HCT116 (cell line): ENCODE measurements at regions not wholly inside any gene's neighbourhood (a gene's known extent, or its start where the extent isn't known, plus 50 kb on each side); places are given as distances from the start of the nearest gene placed in this dataset.

Experiments
- ATAC-seq: fragments of 200-7000 bp; cut with Tn5 transposase; 2 replicates; pipeline ENCODE4 v1.9.1; 2020; ENCODE audit warnings: mild to moderate bottlenecking, moderate library complexity
- BruUV-seq: library from RNA; stranded (reverse); fragments of 400-500 nt; replicated peaks from 2 replicates; lab custom pipeline; 2021; lab: Mats Ljungman, UMichigan
- CTCF ChIA-PET: fragments of 300-600 bp; sonication (Branson Sonifier 250); formaldehyde crosslinking; loops from one replicate; lab custom pipeline; 2021; ENCODE audit warnings: antibody characterized with exemption; lab: Charles Lee
- POLR2A ChIA-PET: fragments of 300-600, 350-600 bp; sonication (Branson Sonifier 250); formaldehyde crosslinking; loops from one replicate; lab custom pipeline; 2021; ENCODE audit warnings: antibody characterized with exemption; lab: Charles Lee
- RAD21 ChIA-PET, 2 experiments: fragments of 300-600 bp; sonication (Branson Sonifier 250); formaldehyde crosslinking; loops; one replicate each; lab custom pipeline; 2023; ENCODE audit warnings: low total read pairs in 2 of 2; ENCODE audit not compliant: uncharacterized antibody in 2 of 2, unreplicated experiment in 2 of 2, low non-redundant PET in 1 of 2; lab: Charles Lee
- DNase-seq: peaks from one replicate; pipeline ENCODE4 v3.0.0-alpha.2; 2010; ENCODE audit warnings: low read depth, low spot score
- H2AFZ ChIP-seq: fragments of 200-600 bp; shearing (Covaris generic), sonication (generic); 2 replicates; pipeline ENCODE4 v1.6.1; 2017; ENCODE audit warnings: low read depth, mixed run types, mixed read lengths, antibody characterized with exemption, low read length; ENCODE audit not compliant: poor library complexity, severe bottlenecking
- H3K27ac ChIP-seq: 2 replicates; pipeline ENCODE4 v1.5.1; 2012; ENCODE audit warnings: low read depth, low read length
- H3K27me3 ChIP-seq: fragments of 200-600 bp; sonication (generic); 2 replicates; pipeline ENCODE4 v1.6.1; 2016; ENCODE audit warnings: mixed run types, low read length, mixed read lengths; ENCODE audit not compliant: insufficient read depth
- H3K36me3 ChIP-seq, 2 experiments: fragments of 200-500 bp in 1 of 2; fragments of 200-600 bp in 1 of 2; sonication (Bioruptor generic) in 1 of 2; sonication (generic) in 1 of 2; 2 replicates each; pipeline versions ENCODE4 v1.5.1 to v1.6.1; 2014 to 2016; ENCODE audit warnings: low read length in 2 of 2, inconsistent platforms in 1 of 2, mixed read lengths in 1 of 2, mixed run types in 1 of 2; ENCODE audit not compliant: insufficient read depth in 2 of 2, control insufficient read depth in 1 of 2
- H3K4me1 ChIP-seq, 2 experiments: fragments of 200-600 bp in 1 of 2; sonication (generic) in 1 of 2; 2 replicates each; pipeline versions ENCODE4 v1.5.1 to v1.6.1; 2012 to 2017; ENCODE audit warnings: low read length in 2 of 2, inconsistent platforms in 1 of 2, mild to moderate bottlenecking in 1 of 2, mixed read lengths in 1 of 2, mixed run types in 1 of 2, moderate library complexity in 1 of 2; ENCODE audit not compliant: insufficient read depth in 2 of 2, control insufficient read depth in 1 of 2
- H3K4me2 ChIP-seq: fragments of 200-600 bp; sonication (generic); 2 replicates; pipeline ENCODE4 v1.6.1; 2017; ENCODE audit warnings: mixed run types, low read length, mixed read lengths
- H3K4me3 ChIP-seq, 2 experiments: fragments of 200-600 bp in 1 of 2; sonication (generic) in 1 of 2; replicated peaks in 1 of 2; 2 replicates each; pipeline ENCODE4 v1.5.1; 2011 to 2016; ENCODE audit warnings: low read length in 2 of 2, control low read depth in 1 of 2, low read depth in 1 of 2, mild to moderate bottlenecking in 1 of 2, mixed read lengths in 1 of 2, mixed run types in 1 of 2
- H3K79me2 ChIP-seq: fragments of 200-600 bp; sonication (generic); 2 replicates; pipeline ENCODE4 v1.6.1; 2017; ENCODE audit warnings: mild to moderate bottlenecking, mixed run types, low read length, moderate library complexity, mixed read lengths; ENCODE audit not compliant: insufficient read depth
- H3K9ac ChIP-seq: fragments of 200-600 bp; sonication (generic); 2 replicates; pipeline ENCODE4 v1.6.1; 2016; ENCODE audit warnings: low read length, mixed read lengths
- H3K9me2 ChIP-seq: fragments of 200-600 bp; sonication (generic), shearing (Covaris generic); 2 replicates; pipeline ENCODE4 v1.6.1; 2017; ENCODE audit warnings: mixed run types, mild to moderate bottlenecking, moderate library complexity; ENCODE audit not compliant: insufficient read depth
- H3K9me3 ChIP-seq, 2 experiments: fragments of 200-500 bp in 1 of 2; fragments of 200-600 bp in 1 of 2; sonication (Bioruptor generic) in 1 of 2; sonication (generic) in 1 of 2; 2 replicates each; pipeline ENCODE4 v1.6.1; 2014 to 2017; ENCODE audit warnings: low read length in 2 of 2, mixed read lengths in 2 of 2, inconsistent platforms in 1 of 2, low read depth in 1 of 2, mild to moderate bottlenecking in 1 of 2, mixed run types in 1 of 2, moderate library complexity in 1 of 2; ENCODE audit not compliant: control insufficient read depth in 1 of 2, insufficient read depth in 1 of 2
- H4K20me1 ChIP-seq: fragments of 200-600 bp; sonication (generic), shearing (Covaris generic); 2 replicates; pipeline ENCODE4 v1.6.1; 2017; ENCODE audit warnings: mixed run types, mild to moderate bottlenecking, moderate library complexity; ENCODE audit not compliant: insufficient read depth
- CEBPB ChIP-seq: IDR thresholded peaks from 2 replicates; pipeline ENCODE4 v1.6.1; 2012; ENCODE audit warnings: low read depth
- CTCF ChIP-seq, 3 experiments: fragments of 200-600 bp in 1 of 3; sonication (generic) in 1 of 3; IDR thresholded peaks in 2 of 3; conservative IDR thresholded peaks in 1 of 3; 2 replicates each; pipeline ENCODE4 v1.5.1; 2012 to 2017; ENCODE audit warnings: low read depth in 2 of 3, low read length in 2 of 3, antibody characterized with exemption in 1 of 3, borderline replicate concordance in 1 of 3, control low read depth in 1 of 3, mild to moderate bottlenecking in 1 of 3, mixed read lengths in 1 of 3, mixed run types in 1 of 3, moderate library complexity in 1 of 3; ENCODE audit not compliant: insufficient read depth in 1 of 3
- ELF1 ChIP-seq: IDR thresholded peaks from 2 replicates; pipeline ENCODE4 v1.6.1; 2012; ENCODE audit warnings: low read depth, borderline replicate concordance
- EZH2phosphoT487 ChIP-seq: fragments of 200-600 bp; IDR thresholded peaks from 2 replicates; pipeline ENCODE4 v1.6.1; 2018; ENCODE audit warnings: antibody characterized with exemption, borderline replicate concordance
- FOSL1 ChIP-seq: IDR thresholded peaks from 2 replicates; pipeline ENCODE4 v1.6.1; 2012; ENCODE audit warnings: low read depth
- JUND ChIP-seq: IDR thresholded peaks from 2 replicates; pipeline ENCODE4 v1.6.1; 2012
- POLR2AphosphoS5 ChIP-seq: IDR thresholded peaks from 2 replicates; pipeline ENCODE4 v1.6.1; 2011; ENCODE audit warnings: mild to moderate bottlenecking, low read depth, low read length, moderate library complexity
- RAD21 ChIP-seq: IDR thresholded peaks from 2 replicates; pipeline ENCODE4 v1.6.1; 2012; ENCODE audit warnings: low read depth, mild to moderate bottlenecking
- SP1 ChIP-seq: IDR thresholded peaks from 2 replicates; pipeline ENCODE4 v1.6.1; 2012; ENCODE audit warnings: low read depth
- TCF7L2 ChIP-seq: IDR thresholded peaks from 2 replicates; pipeline ENCODE4 v1.7.0; 2011; ENCODE audit warnings: borderline replicate concordance, inconsistent platforms; ENCODE audit not compliant: insufficient read depth, insufficient read length; ENCODE audit errors: extremely low read depth
- ZBTB33 ChIP-seq: IDR thresholded peaks from 2 replicates; pipeline ENCODE4 v1.6.1; 2011; ENCODE audit warnings: mild to moderate bottlenecking, low read length, moderate library complexity; ENCODE audit not compliant: insufficient replicate concordance; ENCODE audit errors: extremely low read depth
- ZFX ChIP-seq: fragments of 450-650 bp; IDR thresholded peaks from 2 replicates; pipeline ENCODE4 v1.6.1; 2017
- ZNF274 ChIP-seq: fragments of 200-500 bp; sonication (Bioruptor generic); IDR thresholded peaks from 2 replicates; pipeline ENCODE4 v1.6.1; 2014; ENCODE audit warnings: mild to moderate bottlenecking, low read depth, low read length, inconsistent platforms
- intact Hi-C: fragments of 100-400 bp; cut with micrococcal nuclease; formaldehyde crosslinking; loops from 2 replicates; pipeline ENCODE4 v1.10.0; 2022
- TF ChIP-seq, protein P1 (sequence below): IDR thresholded peaks from 2 replicates; pipeline ENCODE4 v1.6.1; 2012; ENCODE audit warnings: low read depth

DNA sequence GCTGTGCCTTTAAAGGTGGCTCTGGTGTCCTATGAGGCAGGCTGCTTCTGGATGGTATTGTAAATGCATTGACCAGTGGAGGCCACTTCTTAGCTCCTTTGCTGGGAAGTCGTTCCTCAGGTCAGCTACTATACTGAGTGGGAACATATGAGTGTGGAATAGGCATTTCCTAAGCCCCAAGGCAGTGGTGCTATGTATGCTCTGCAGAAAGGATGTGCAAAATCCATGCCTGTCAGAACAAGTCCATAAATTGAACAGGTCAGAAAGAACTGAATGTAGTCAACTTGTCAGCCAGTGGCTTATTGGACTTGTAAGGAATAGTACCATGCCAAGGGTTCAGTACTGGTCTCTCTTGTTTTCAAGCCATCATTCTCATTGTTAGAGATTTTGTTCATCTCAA, 216.4 kb downstream of the CDH10 start:
- POLR2A ChIA-PET: no interaction called here
- Histone ChIP-seq H3K9ac (no peak overlapping the region), H4K20me1 (no peaks in the 10 kb centered on the region), H3K4me1 (no peaks in the 10 kb centered on the region), H3K9me3 (peaks cover 7 to 26% of the 10 kb centered on the region in 2 experiments; a peak in 2 of 4 replicates), H3K27me3 (no peaks in the 10 kb centered on the region), H2AFZ (no peak overlapping the region), H3K9me2 (no peaks in the 10 kb centered on the region), H3K27ac (no peak overlapping the region), H3K36me3 (no peaks in the 10 kb centered on the region), H3K4me2 (no peak overlapping the region), H3K4me3 (no peak overlapping the region), H3K79me2 (no peaks in the 10 kb centered on the region)
- DNase-seq (no peak), ATAC-seq (no peak)
- BruUV-seq: no TSS peak
- TF ChIP-seq ZBTB33 (no peak), EZH2phosphoT487 (no peak), ELF1 (no peak), CTCF (IDR thresholded peaks at IDR 0.05 in 2 of 3, conservative IDR thresholded peaks at IDR 0.05 in 1 of 3; ENCODE audit: borderline replicate concordance in 1 of 3, insufficient read depth in 1 of 3, low read depth in 2 of 3, low read length in 2 of 3) (no peak), SP1 (no peak), CEBPB (no peak), RAD21 (no peak), FOSL1 (no peak), TCF7L2 (no peak), JUND (no peak), ZFX (no peak), ZNF274 (no peak), POLR2AphosphoS5 (no peak)
- TF ChIP-seq, protein P1, sequence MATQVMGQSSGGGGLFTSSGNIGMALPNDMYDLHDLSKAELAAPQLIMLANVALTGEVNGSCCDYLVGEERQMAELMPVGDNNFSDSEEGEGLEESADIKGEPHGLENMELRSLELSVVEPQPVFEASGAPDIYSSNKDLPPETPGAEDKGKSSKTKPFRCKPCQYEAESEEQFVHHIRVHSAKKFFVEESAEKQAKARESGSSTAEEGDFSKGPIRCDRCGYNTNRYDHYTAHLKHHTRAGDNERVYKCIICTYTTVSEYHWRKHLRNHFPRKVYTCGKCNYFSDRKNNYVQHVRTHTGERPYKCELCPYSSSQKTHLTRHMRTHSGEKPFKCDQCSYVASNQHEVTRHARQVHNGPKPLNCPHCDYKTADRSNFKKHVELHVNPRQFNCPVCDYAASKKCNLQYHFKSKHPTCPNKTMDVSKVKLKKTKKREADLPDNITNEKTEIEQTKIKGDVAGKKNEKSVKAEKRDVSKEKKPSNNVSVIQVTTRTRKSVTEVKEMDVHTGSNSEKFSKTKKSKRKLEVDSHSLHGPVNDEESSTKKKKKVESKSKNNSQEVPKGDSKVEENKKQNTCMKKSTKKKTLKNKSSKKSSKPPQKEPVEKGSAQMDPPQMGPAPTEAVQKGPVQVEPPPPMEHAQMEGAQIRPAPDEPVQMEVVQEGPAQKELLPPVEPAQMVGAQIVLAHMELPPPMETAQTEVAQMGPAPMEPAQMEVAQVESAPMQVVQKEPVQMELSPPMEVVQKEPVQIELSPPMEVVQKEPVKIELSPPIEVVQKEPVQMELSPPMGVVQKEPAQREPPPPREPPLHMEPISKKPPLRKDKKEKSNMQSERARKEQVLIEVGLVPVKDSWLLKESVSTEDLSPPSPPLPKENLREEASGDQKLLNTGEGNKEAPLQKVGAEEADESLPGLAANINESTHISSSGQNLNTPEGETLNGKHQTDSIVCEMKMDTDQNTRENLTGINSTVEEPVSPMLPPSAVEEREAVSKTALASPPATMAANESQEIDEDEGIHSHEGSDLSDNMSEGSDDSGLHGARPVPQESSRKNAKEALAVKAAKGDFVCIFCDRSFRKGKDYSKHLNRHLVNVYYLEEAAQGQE: no peak
- RAD21 ChIA-PET: no interaction called here
- CTCF ChIA-PET: no interaction called here
- intact Hi-C loops: no loop called here
